ENCODE measurements at regions not wholly inside any gene's neighbourhood (a gene's known extent, or its start where the extent isn't known, plus 50 kb on each side); places are given as distances from the start of the nearest gene placed in this dataset.

- WGBS (ENCODE audit: insufficient coverage, low lambda C conversion rate), result no CpG with 5 or more reads among the region's 11 CpGs
- Histone ChIP-seq H3K9me3 (ENCODE audit: control insufficient read depth, low read depth, low read length) (no peaks in the 10 kb centered on the region), H3K36me3 (ENCODE audit: control insufficient read depth, insufficient read depth, low read length) (no peaks in the 10 kb centered on the region), H3K27ac (ENCODE audit: low read length) (no peak overlapping the region), H3K27me3 (ENCODE audit: control insufficient read depth, insufficient read depth, low read length) (peaks cover 12% of the 10 kb centered on the region), H3K4me3 (ENCODE audit: low read length) (no peak overlapping the region), H3K4me1 (ENCODE audit: control insufficient read depth, insufficient read depth, low read length) (no peaks in the 10 kb centered on the region)
- no peak for DNase-seq
These were observed 59.9 kb upstream of the FGF3 start for GRCh38 chr11:69878927-69879728.

- Histone ChIP-seq H3K4me1 (ENCODE audit: control insufficient read depth, insufficient read depth, low read length) (no peaks in the 10 kb centered on the region), H3K27ac (ENCODE audit: low read length) (no peak overlapping the region), H3K4me3 (ENCODE audit: low read length) (no peak overlapping the region), H3K9me3 (ENCODE audit: control insufficient read depth, low read depth, low read length) (no peaks in the 10 kb centered on the region), H3K27me3 (ENCODE audit: control insufficient read depth, insufficient read depth, low read length) (peaks cover 8% of the 10 kb centered on the region), H3K36me3 (ENCODE audit: control insufficient read depth, insufficient read depth, low read length) (no peaks in the 10 kb centered on the region)
- WGBS (ENCODE audit: insufficient coverage, low lambda C conversion rate), result no CpG with 5 or more reads among the region's 5 CpGs
- DNase-seq, result no peak
These were observed 60.5 kb upstream of the FGF3 start for GRCh38 chr11:69879729-69880005.

DNA sequence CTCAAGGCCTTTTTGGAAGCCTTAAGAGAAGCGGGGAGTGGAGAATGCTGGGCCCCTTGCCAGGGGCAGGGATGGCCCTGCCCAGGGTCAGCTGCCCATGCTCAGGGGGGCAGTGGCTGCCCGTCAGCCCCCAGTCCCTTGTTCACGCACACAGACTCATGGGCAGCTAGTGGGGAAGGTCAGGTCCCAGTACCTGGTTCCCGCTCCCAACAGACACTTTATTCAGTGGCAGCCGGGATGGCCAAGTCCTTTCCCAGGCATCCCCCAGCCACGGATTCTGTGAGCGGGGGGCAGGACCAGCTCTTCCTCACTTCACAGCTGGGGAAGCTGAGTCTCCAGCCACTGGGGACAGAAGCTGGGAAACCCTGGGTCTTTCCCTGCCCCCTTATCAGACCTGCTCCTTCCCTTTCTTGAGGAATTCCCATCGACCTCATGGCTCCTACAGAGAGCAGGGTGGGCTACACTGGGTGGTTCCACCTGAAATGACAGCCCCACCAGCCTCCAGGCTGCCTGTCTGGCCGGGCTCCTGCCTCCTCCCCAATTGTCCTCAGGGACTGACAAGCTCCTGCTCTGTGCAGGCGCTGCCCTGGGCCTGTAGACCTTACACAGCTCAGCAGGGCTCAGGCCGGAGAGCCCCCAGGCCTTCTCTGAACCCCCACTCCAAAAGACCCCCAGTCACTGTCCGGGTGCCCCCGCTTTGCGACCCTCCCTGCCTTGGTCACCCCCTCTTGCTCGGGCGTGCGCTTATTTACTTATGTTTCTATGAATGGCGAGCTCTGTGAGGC is 61.0 kb upstream of the FGF3 start:
- H3K9me3 ChIP-seq (ENCODE audit: control insufficient read depth, low read depth, low read length), result no peaks in the 10 kb centered on the region
- 73% methylated on average over 2 of the region's 18 CpGs for WGBS (ENCODE audit: insufficient coverage, low lambda C conversion rate)
- H3K27me3 ChIP-seq (ENCODE audit: control insufficient read depth, insufficient read depth, low read length), result peaks cover 3% of the 10 kb centered on the region
- no peaks in the 10 kb centered on the region for H3K4me1 ChIP-seq (ENCODE audit: control insufficient read depth, insufficient read depth, low read length)
- DNase-seq, result no peak
- no peak overlapping the region for H3K4me3 ChIP-seq (ENCODE audit: low read length)
- H3K36me3 ChIP-seq (ENCODE audit: control insufficient read depth, insufficient read depth, low read length), result no peaks in the 10 kb centered on the region
- no peak overlapping the region for H3K27ac ChIP-seq (ENCODE audit: low read length)

- H3K4me1 ChIP-seq (ENCODE audit: control insufficient read depth, insufficient read depth, low read length), result no peaks in the 10 kb centered on the region
These were observed 61.7 kb upstream of the FGF3 start for GRCh38 chr11:69880826-69881445.

DNA sequence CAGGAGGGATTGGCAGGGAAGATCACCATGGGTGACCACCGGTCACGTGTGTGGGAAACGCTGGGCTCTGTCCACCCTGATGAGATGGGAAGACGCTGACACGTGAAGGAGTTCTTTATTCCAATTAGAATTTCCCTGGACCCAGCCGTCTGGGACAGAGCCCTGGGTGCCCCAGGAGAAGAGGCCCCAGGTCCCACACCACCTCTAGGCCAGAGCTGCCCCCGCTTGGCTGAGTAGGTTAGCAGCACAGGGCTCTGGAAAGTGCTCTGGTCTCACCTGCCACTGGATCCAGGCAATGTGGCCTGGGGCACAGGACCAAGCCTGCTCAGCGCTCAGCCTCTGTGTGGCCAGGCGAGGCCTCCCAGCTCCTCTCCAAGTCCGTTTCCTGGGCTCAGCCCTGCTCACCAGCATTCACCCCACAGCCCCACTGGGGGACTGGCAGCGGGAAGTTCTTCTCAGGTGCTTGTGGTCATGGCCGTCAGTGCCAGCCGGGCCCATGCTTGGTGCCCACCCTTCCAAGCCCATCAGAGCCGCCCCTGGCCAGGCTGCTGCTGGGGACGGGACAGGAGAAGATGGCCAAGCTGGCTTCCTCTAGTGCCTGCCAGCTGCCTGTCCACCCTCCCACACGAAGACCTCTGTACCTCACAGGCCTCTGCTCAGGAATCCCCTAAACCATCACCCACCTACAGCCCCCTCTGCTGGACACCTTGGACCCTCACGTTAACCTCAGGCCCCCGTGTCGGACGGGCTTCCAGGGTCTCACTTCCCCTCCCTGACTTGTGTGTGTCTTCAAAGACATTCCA is 62.5 kb upstream of the FGF3 start:
- Histone ChIP-seq H3K9me3 (ENCODE audit: control insufficient read depth, low read depth, low read length) (no peaks in the 10 kb centered on the region), H3K4me3 (ENCODE audit: low read length) (no peak overlapping the region), H3K27me3 (ENCODE audit: control insufficient read depth, insufficient read depth, low read length) (no peaks in the 10 kb centered on the region), H3K27ac (ENCODE audit: low read length) (no peak overlapping the region), H3K4me1 (ENCODE audit: control insufficient read depth, insufficient read depth, low read length) (no peaks in the 10 kb centered on the region), H3K36me3 (ENCODE audit: control insufficient read depth, insufficient read depth, low read length) (no peaks in the 10 kb centered on the region)
- DNase-seq, result no peak
- WGBS (ENCODE audit: insufficient coverage, low lambda C conversion rate), result no CpG with 5 or more reads among the region's 20 CpGs

More at GRCh38 chr11:69880826-69881445, 61.7 kb upstream of the FGF3 start:
- no peak for DNase-seq
- H3K4me3 ChIP-seq (ENCODE audit: low read length), result no peak overlapping the region
- no CpG with 5 or more reads among the region's 10 CpGs for WGBS (ENCODE audit: insufficient coverage, low lambda C conversion rate)
- no peak overlapping the region for H3K27ac ChIP-seq (ENCODE audit: low read length)
- H3K36me3 ChIP-seq (ENCODE audit: control insufficient read depth, insufficient read depth, low read length), result no peaks in the 10 kb centered on the region
- H3K9me3 ChIP-seq (ENCODE audit: control insufficient read depth, low read depth, low read length), result no peaks in the 10 kb centered on the region
- no peaks in the 10 kb centered on the region for H3K27me3 ChIP-seq (ENCODE audit: control insufficient read depth, insufficient read depth, low read length)

DNA sequence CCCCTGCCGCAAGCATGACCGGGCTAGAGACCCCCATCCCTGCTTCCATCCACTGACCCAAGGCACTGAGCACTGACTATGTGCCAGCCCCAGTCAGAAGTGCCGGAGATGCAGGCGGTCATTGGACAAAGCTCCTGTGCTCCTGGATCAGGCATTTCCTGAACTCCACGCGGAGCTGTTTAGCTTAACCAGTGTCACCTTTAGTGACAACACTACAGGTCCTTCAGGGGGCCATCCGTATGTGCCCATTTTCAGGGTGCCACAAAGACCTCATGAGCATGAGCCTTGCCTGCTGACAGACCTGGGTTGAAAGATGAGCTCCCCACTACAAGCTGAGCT is 63.0 kb upstream of the FGF3 start:
- Histone ChIP-seq H3K9me3 (ENCODE audit: control insufficient read depth, low read depth, low read length) (no peaks in the 10 kb centered on the region), H3K27me3 (ENCODE audit: control insufficient read depth, insufficient read depth, low read length) (no peaks in the 10 kb centered on the region), H3K36me3 (ENCODE audit: control insufficient read depth, insufficient read depth, low read length) (no peaks in the 10 kb centered on the region), H3K4me1 (ENCODE audit: control insufficient read depth, insufficient read depth, low read length) (no peaks in the 10 kb centered on the region), H3K27ac (ENCODE audit: low read length) (no peak overlapping the region), H3K4me3 (ENCODE audit: low read length) (no peak overlapping the region)
- DNase-seq, result no peak
- no CpG with 5 or more reads among the region's 7 CpGs for WGBS (ENCODE audit: insufficient coverage, low lambda C conversion rate)

- no peaks in the 10 kb centered on the region for H3K4me1 ChIP-seq (ENCODE audit: control insufficient read depth, insufficient read depth, low read length)
- H3K27me3 ChIP-seq (ENCODE audit: control insufficient read depth, insufficient read depth, low read length), result no peaks in the 10 kb centered on the region
- no peaks in the 10 kb centered on the region for H3K9me3 ChIP-seq (ENCODE audit: control insufficient read depth, low read depth, low read length)
- no CpG with 5 or more reads among the region's 32 CpGs for WGBS (ENCODE audit: insufficient coverage, low lambda C conversion rate)
- DNase-seq, result no peak
- H3K4me3 ChIP-seq (ENCODE audit: low read length), result no peak overlapping the region
- H3K36me3 ChIP-seq (ENCODE audit: control insufficient read depth, insufficient read depth, low read length), result no peaks in the 10 kb centered on the region
- no peak overlapping the region for H3K27ac ChIP-seq (ENCODE audit: low read length)
These were observed 64.4 kb upstream of the FGF3 start for GRCh38 chr11:69883292-69884255.

DNA sequence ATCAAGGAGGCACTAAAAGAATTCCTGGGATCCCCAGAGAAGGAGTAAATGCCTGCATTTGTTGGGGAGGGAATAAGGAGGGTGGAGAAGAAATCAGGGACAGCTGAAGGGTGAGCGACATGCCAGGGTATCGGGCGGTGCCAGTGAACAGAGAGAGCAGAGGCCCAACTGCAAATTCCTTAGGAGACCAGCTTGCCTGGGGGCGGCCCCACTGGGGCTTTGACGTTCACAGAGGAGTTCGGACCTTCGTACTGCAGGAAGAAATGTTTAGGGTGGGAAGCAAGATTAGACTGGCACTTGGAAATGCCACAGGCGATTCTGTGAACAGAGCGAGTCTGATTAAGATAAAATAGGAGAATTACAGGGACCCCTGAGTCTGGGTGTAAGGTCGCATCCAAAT is 65.1 kb upstream of the FGF3 start:
- H3K4me1 ChIP-seq (ENCODE audit: control insufficient read depth, insufficient read depth, low read length), result no peaks in the 10 kb centered on the region
- no peaks in the 10 kb centered on the region for H3K27me3 ChIP-seq (ENCODE audit: control insufficient read depth, insufficient read depth, low read length)
- no peak overlapping the region for H3K4me3 ChIP-seq (ENCODE audit: low read length)
- no peaks in the 10 kb centered on the region for H3K9me3 ChIP-seq (ENCODE audit: control insufficient read depth, low read depth, low read length)
- no peak for DNase-seq
- H3K27ac ChIP-seq (ENCODE audit: low read length), result no peak overlapping the region
- no peaks in the 10 kb centered on the region for H3K36me3 ChIP-seq (ENCODE audit: control insufficient read depth, insufficient read depth, low read length)
- no CpG with 5 or more reads among the region's 10 CpGs for WGBS (ENCODE audit: insufficient coverage, low lambda C conversion rate)

- H3K36me3 ChIP-seq (ENCODE audit: control insufficient read depth, insufficient read depth, low read length), result no peaks in the 10 kb centered on the region
- DNase-seq, result no peak
- WGBS (ENCODE audit: insufficient coverage, low lambda C conversion rate), result no CpG with 5 or more reads among the region's 7 CpGs
- no peak overlapping the region for H3K27ac ChIP-seq (ENCODE audit: low read length)
- no peaks in the 10 kb centered on the region for H3K9me3 ChIP-seq (ENCODE audit: control insufficient read depth, low read depth, low read length)
- H3K27me3 ChIP-seq (ENCODE audit: control insufficient read depth, insufficient read depth, low read length), result no peaks in the 10 kb centered on the region
- H3K4me1 ChIP-seq (ENCODE audit: control insufficient read depth, insufficient read depth, low read length), result no peaks in the 10 kb centered on the region
- no peak overlapping the region for H3K4me3 ChIP-seq (ENCODE audit: low read length)
These were observed 65.5 kb upstream of the FGF3 start for GRCh38 chr11:69884751-69885150.

Data from large intestine (tissue), 3 donors.